GM21825 (cell line): ENCODE measurements at regions not wholly inside any gene's neighbourhood (a gene's known extent, or its start where the extent isn't known, plus 50 kb on each side); places are given as distances from the start of the nearest gene placed in this dataset.

Experiments used
- ATAC-seq: cut with Tn5 transposase; IDR thresholded peaks from one replicate; pipeline ENCODE4 v1.9.1; 2021; ENCODE audit warnings: mild to moderate bottlenecking, moderate library complexity; ENCODE audit not compliant: unreplicated experiment

- ATAC-seq = no peak
Measured at GRCh38 chr20:58162986-58163385, 65.5 kb downstream of the ANKRD60 start.

DNA sequence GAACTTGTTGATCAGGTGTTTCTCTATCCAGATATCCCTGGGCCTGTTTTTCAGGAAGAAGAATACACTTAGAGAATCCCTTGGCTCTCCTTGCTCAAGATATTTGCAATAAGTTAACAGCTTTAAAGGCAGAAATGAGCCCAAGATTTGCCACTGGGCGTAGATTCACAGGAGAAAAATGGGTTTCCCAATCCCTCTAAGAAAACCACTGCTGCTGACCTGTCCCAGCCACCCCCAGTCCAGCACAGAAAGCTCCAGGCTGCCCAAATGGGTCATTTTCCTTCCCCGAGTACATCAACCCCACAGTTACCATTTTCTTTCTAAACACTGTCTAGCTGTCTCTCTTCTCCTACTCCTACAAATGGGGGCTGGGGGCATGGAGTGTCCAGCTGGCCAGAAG is 67.3 kb downstream of the ANKRD60 start:
- no peak for ATAC-seq

GRCh38 chr20:58160451-58161061 is 67.9 kb downstream of the ANKRD60 start:
- ATAC-seq = no peak

DNA sequence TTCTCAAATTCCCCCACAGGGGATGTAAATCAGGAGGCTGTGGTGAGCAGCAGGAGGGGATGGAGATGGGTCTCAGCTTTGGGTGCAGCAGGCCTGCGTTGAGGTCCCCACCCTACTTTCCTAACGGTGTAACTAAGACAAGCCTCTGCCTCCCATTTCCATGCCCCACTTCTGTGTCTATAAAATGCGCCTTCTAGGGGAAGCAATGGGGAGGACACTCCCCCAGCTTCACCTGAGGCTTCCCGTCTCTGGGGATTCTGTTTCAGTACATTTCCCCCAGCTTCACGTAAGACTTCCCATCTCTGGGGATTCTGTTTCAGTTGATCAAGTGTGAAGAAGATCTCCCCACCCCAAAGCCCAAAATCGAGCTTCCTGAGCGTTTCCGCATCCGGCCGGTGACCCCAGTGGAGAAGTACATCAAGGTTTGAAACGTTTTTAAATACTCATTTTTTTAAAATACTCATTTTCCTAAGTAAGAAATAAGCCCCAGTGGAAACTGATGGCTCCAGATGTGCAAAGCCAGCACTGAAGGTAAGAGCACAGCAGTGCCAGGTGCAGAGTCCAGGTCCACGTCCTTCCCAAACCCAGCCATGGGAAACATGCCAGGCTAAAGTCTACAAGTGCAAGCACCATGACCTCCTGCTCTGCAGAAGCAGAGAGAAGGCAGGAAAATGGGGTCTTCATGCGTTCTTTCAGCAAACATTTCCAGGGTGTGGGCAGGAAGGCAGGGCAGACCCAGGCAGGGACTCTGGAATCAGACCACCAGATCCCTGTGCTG is 73.1 kb downstream of the ANKRD60 start:
- ATAC-seq = no peak

- ATAC-seq = no peak
Measured at GRCh38 chr20:58154113-58154512, 74.3 kb downstream of the ANKRD60 start.

- ATAC-seq = no peak
Measured at GRCh38 chr20:58153121-58153520, 75.3 kb downstream of the ANKRD60 start.

- no peak for ATAC-seq
Measured at GRCh38 chr20:58150772-58151171, 77.7 kb downstream of the ANKRD60 start.

GRCh38 chr20:58149437-58150091 is 78.9 kb downstream of the ANKRD60 start:
- ATAC-seq = no peak

DNA sequence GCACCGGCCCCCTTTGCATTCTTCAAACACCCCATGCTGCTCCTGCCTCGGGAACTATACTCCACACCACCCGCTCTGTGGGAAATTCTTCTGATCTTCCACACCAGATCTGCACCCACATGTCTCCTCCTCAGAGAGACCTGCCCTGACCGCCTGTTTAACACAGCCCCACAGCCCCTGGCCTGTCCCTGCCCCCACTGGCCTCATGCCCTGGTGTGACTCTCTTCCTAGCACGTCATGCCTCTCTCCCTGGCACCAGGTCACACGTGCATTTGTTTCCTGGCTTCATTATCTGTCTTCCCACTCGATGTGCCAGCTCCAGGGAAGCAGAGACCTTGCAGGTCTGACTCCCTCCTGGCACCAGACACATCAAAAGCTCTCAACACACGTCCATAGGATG is 79.6 kb downstream of the ANKRD60 start:
- no peak for ATAC-seq

DNA sequence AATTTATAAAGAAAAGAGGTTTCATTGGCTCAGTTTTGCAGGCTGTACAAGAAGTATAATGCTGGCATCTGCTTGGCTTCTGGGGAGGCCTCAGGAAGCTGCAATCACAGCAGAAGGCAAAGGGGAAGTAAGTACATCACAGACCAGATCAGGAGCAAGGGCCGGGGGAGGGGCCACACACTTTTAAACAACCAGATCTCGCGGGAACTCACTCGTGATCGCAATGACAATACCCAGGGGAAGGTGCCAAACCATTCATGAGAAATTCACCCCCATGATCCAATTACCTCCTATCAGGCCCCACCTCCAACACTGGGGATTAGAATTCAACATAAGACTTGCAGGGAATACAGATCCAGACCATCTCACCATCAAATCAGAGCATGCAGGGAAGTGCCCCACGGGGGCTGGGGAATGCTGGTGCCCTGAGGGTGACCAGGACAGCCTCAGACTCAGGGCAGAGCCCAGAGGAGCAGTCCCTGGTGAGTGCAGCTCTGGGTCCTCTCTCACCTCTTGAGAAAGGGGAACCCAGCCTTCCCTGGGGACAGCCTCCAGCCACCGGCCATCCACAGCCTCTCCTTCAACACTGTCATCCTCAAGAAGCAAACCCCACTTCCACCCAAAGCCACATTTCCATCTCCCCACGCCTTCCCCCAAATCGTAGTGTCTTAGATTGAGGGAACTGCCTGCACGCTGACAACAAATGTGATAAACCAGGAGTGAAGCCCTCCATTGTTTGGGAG is 80.7 kb downstream of the ANKRD60 start:
- ATAC-seq = no peak

DNA sequence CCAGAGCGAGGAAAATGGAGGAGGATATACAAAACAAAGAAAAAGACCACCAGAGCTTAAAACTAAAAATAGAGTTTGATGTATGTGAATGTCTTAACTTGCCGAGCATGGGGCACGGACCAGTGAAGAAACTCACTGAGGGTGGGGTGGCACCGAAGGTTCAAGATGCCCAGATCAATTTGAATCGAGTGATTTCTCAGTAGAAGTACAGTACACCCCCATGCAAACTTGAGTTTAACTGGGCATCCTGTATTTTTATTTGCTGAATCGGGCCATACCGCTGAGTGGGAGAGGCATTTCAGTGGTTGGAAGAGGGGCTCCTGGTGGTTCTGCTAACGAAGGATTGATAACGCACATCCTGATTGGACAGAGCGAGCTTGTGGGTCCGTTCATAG is 81.7 kb downstream of the ANKRD60 start:
- no peak for ATAC-seq

DNA sequence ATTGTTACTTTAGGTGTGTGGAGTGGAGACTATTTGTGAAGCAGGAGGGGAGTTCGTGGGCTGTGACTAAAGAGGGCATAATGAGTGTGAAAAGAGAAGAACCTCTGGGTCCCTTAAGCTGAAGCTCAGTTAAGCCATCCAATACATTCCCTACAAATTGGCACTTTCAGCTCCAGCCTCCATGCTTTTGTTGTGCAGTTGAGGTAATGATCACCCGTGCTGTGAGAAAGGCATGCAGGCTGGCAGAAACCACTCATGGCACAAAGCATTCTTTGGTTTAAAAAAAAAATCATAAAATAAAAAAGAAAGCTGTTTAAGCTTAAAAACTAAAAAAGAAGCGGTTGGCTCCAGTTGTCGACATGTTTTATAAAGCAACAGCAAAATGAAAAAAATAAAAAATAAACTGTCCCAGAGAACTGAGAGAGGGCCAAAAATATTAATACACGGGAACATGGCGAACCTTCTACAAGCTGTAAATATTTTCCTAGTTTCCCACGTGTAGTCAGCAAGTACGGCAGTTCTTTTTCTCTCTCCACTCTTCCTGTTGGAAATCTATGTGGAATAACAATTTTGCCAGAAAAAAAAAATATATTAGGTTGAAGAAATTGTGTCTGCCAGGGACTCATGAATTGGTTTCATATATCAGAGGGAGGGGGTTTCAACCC is 82.2 kb downstream of the ANKRD60 start:
- ATAC-seq = no peak

- no peak for ATAC-seq
Measured at GRCh38 chr20:58145506-58146080, 82.9 kb downstream of the ANKRD60 start.

GRCh38 chr20:58144096-58144495 is 84.4 kb downstream of the ANKRD60 start:
- ATAC-seq = no peak

DNA sequence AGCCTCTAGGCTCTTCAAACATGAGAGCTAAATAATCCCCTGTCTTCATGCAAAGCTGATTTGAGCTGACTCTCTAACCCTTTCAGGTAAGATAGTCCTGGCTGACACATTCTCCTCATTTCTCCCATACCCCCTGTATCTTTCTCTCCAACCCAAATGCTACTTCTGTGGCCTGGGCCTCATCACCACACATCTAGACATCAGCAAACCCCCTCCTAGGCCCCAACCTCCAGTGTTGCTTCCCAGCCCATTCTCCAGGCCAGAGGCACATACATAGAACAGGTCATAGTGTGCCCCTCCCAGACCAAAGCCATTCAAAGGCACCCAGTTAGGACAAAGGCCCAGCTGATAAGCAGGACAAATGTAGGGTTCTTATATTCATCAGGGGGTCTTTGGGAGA is 84.9 kb downstream of the ANKRD60 start:
- no peak for ATAC-seq

DNA sequence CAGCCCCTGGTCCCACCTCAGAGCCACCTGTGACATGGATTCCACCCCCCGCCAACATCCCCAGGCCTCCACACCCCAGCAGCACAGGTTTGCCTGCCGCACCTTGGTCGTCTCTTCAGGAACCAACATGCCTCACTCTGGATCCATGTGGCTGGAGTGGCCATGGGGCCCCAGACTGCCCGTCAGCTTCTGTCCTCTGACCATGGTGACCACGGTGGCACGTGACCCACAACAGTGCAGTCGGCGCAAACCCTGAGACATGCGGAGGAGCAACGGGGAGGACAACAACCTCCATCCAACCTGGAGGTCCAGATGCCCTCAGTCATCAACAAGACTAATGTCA is 85.6 kb downstream of the ANKRD60 start:
- no peak for ATAC-seq

- ATAC-seq = no peak
Measured at GRCh38 chr20:58141971-58142842, 86.2 kb downstream of the ANKRD60 start.

GRCh38 chr20:58141496-58141895 is 87.0 kb downstream of the ANKRD60 start:
- ATAC-seq = no peak

GRCh38 chr20:58140787-58141425 is 87.5 kb downstream of the ANKRD60 start:
- no peak for ATAC-seq
